GM12878 (cell line): ENCODE measurements at regions not wholly inside any gene's neighbourhood (a gene's known extent, or its start where the extent isn't known, plus 50 kb on each side); places are given as distances from the start of the nearest gene placed in this dataset.

Source experiments
- ATAC-seq: fragments of 200-7000 bp; cut with Tn5 transposase; 3 replicates; pipeline ENCODE4 v1.9.1; 2020; ENCODE audit warnings: mild to moderate bottlenecking, moderate library complexity
- BruUV-seq: library from RNA; stranded (reverse); fragments of 400-500 nt; replicated peaks from 2 replicates; lab custom pipeline; 2021; lab: Mats Ljungman, UMichigan
- CTCF ChIA-PET: fragments of 300-600 bp; sonication (Branson Sonifier 250); formaldehyde crosslinking; extraction: SDS; loops from one replicate; lab custom pipeline; 2021; ENCODE audit warnings: inconsistent platforms; lab: Yijun Ruan, JAX
- POLR2A ChIA-PET: fragments of 350-600 bp; formaldehyde crosslinking; extraction: SDS; loops from one replicate; lab custom pipeline; 2021; ENCODE audit warnings: inconsistent platforms; lab: Charles Lee
- RAD21 ChIA-PET: fragments of 300-600 bp; sonication (Branson Sonifier 250); formaldehyde crosslinking; loops from one replicate; lab custom pipeline; 2023; ENCODE audit warnings: antibody characterized with exemption; ENCODE audit not compliant: unreplicated experiment; lab: Charles Lee
- SMC1A ChIA-PET: fragments of 300-600 bp; sonication (Branson Sonifier 250); formaldehyde crosslinking; loops from one replicate; lab custom pipeline; 2023; ENCODE audit not compliant: unreplicated experiment, uncharacterized antibody; lab: Charles Lee
- DNase-seq: peaks from one replicate; pipeline ENCODE4 v3.0.0-alpha.2; 2011; ENCODE audit warnings: low read depth, low spot score
- FAIRE-seq: peaks from 3 replicates; lab custom pipeline; 2011; peaks lifted over from hg19 to GRCh38; lab: Jason Lieb, UNC
- H2AFZ ChIP-seq: 2 replicates; pipeline ENCODE4 v1.6.0; 2011; ENCODE audit warnings: low read depth, low read length, control low read depth; ENCODE audit not compliant: control insufficient read depth
- H3K27ac ChIP-seq: 2 replicates; pipeline ENCODE4 v1.5.1; 2011; ENCODE audit warnings: control low read depth; ENCODE audit not compliant: control insufficient read depth, insufficient read depth
- H3K27me3 ChIP-seq, 2 experiments: replicated peaks in 1 of 2; 2 replicates each; pipeline versions ENCODE4 v1.6.0 to v1.6.1; 2011; ENCODE audit warnings: low read length in 1 of 2; ENCODE audit not compliant: control insufficient read depth in 2 of 2, insufficient read depth in 2 of 2
- H3K36me3 ChIP-seq, 2 experiments: 2 replicates each; pipeline ENCODE4 v1.5.1; 2011; ENCODE audit warnings: low read length in 1 of 2; ENCODE audit not compliant: control insufficient read depth in 2 of 2, insufficient read depth in 2 of 2
- H3K4me1 ChIP-seq: 2 replicates; pipeline ENCODE4 v1.6.1; 2011; ENCODE audit warnings: mild to moderate bottlenecking, low read length, moderate library complexity, mixed read lengths; ENCODE audit not compliant: control insufficient read depth, insufficient read depth
- H3K4me2 ChIP-seq: 2 replicates; pipeline ENCODE4 v1.6.0; 2011; ENCODE audit warnings: control low read depth; ENCODE audit not compliant: control insufficient read depth, insufficient read depth
- H3K4me3 ChIP-seq: fragments of 200-600 bp; sonication (generic); 2 replicates; pipeline ENCODE4 v1.5.1; 2016
- H3K79me2 ChIP-seq: 2 replicates; pipeline ENCODE4 v1.6.0; 2011; ENCODE audit warnings: low read length; ENCODE audit not compliant: control insufficient read depth, insufficient read depth
- H3K9ac ChIP-seq: 2 replicates; pipeline ENCODE4 v1.8.0; 2011; ENCODE audit warnings: low read length, control low read depth, mixed read lengths; ENCODE audit not compliant: control insufficient read depth, insufficient read depth
- H3K9me3 ChIP-seq: replicated peaks from 3 replicates; pipeline ENCODE4 v1.5.1; 2011; ENCODE audit warnings: mild to moderate bottlenecking, low read length; ENCODE audit not compliant: control insufficient read depth, insufficient read depth
- H4K20me1 ChIP-seq: 2 replicates; pipeline ENCODE4 v1.6.0; 2011; ENCODE audit not compliant: control insufficient read depth, insufficient read depth
- BHLHE40 ChIP-seq, 2 experiments: fragments of 450-650 bp in 1 of 2; IDR thresholded peaks; 2 replicates each; pipeline ENCODE4 v1.6.1; 2011 to 2017; ENCODE audit warnings: low read depth in 2 of 2, borderline replicate concordance in 1 of 2, improper control_type of control experiment in 1 of 2, low read length in 1 of 2, mild to moderate bottlenecking in 1 of 2
- CHD4 ChIP-seq: fragments of 200-600 bp; sonication (generic); IDR thresholded peaks from 2 replicates; pipeline ENCODE4 v1.6.1; 2016; ENCODE audit warnings: mild to moderate bottlenecking
- EP300 ChIP-seq, 2 experiments: fragments of 150-350 bp in 1 of 2; IDR thresholded peaks; 2 replicates each; pipeline ENCODE4 v1.6.1; 2011 to 2012; ENCODE audit warnings: low read depth in 2 of 2, low read length in 2 of 2, borderline replicate concordance in 1 of 2, improper control_type of control experiment in 1 of 2, inconsistent platforms in 1 of 2; ENCODE audit not compliant: control insufficient read depth in 1 of 2
- ESRRA ChIP-seq: IDR thresholded peaks from 2 replicates; pipeline ENCODE4 v1.6.1; 2012; ENCODE audit warnings: mild to moderate bottlenecking, low read length, improper control_type of control experiment
- HCFC1 ChIP-seq: fragments of 150-350 bp; IDR thresholded peaks from 2 replicates; pipeline ENCODE4 v1.6.1; 2014; ENCODE audit warnings: low read length
- LARP7 ChIP-seq: fragments of 450-650 bp; IDR thresholded peaks from 2 replicates; pipeline ENCODE4 v1.6.1; 2017; ENCODE audit warnings: mild to moderate bottlenecking
- MLLT1 ChIP-seq: fragments of 450-650 bp; IDR thresholded peaks from 2 replicates; pipeline ENCODE4 v1.6.1; 2016; ENCODE audit warnings: mild to moderate bottlenecking
- NFIC ChIP-seq: IDR thresholded peaks from 2 replicates; pipeline ENCODE4 v1.6.1; 2012; ENCODE audit warnings: low read depth, mild to moderate bottlenecking, inconsistent platforms, low read length, moderate library complexity
- NFYA ChIP-seq: IDR thresholded peaks from 2 replicates; pipeline ENCODE4 v1.6.1; 2011; ENCODE audit warnings: low read depth, mild to moderate bottlenecking, low read length, improper control_type of control experiment, borderline replicate concordance
- RBBP5 ChIP-seq: fragments of 200-600 bp; sonication (generic); conservative IDR thresholded peaks from 2 replicates; pipeline ENCODE4 v1.6.1; 2016
- SMAD5 ChIP-seq: IDR thresholded peaks from 2 replicates; pipeline ENCODE4 v1.6.1; 2016; ENCODE audit warnings: antibody characterized with exemption, low read depth
- SUPT20H ChIP-seq: IDR thresholded peaks from 2 replicates; pipeline ENCODE4 v1.6.1; 2011; ENCODE audit warnings: low read depth, mild to moderate bottlenecking, low read length, moderate library complexity, borderline replicate concordance; ENCODE audit not compliant: control insufficient read depth
- TCF3 ChIP-seq: IDR thresholded peaks from 2 replicates; pipeline ENCODE4 v1.6.1; 2012; ENCODE audit warnings: low read depth, mild to moderate bottlenecking, low read length, borderline replicate concordance; ENCODE audit not compliant: insufficient read depth
- ZNF274 ChIP-seq: IDR thresholded peaks from one replicate; pipeline ENCODE4 v1.8.0; 2011; ENCODE audit not compliant: insufficient read length, insufficient read depth
- ZNF384 ChIP-seq: IDR thresholded peaks from 2 replicates; pipeline ENCODE4 v1.6.1; 2012; ENCODE audit warnings: low read depth, mild to moderate bottlenecking, low read length, improper control_type of control experiment, borderline replicate concordance
- ZZZ3 ChIP-seq: IDR thresholded peaks from 2 replicates; pipeline ENCODE4 v1.6.1; 2011; ENCODE audit warnings: low read depth; ENCODE audit not compliant: control insufficient read depth, insufficient read length
- WGBS: methylation state at CpG from one replicate; pipeline ENCODE4 v1.1.6; 2016; ENCODE audit warnings: low lambda C conversion rate; ENCODE audit not compliant: insufficient replicate concordance, insufficient coverage; ENCODE audit errors: missing lambda C conversion rate; 5-methylcytosine and 5-hydroxymethylcytosine counted together
- in situ Hi-C: fragments of 300-500 bp; cut with MboI; formaldehyde crosslinking; loops from 9 replicates; pipeline ENCODE4 v1.14.3; 2018; ENCODE audit warnings: mixed read lengths
- intact Hi-C: fragments of 100-400 bp; cut with micrococcal nuclease; formaldehyde crosslinking; loops from one replicate; pipeline ENCODE4 v1.14.2; 2022; ENCODE audit not compliant: unreplicated experiment
- TF ChIP-seq, protein P1 (sequence below): IDR thresholded peaks from 2 replicates; pipeline ENCODE4 v1.6.1; 2011; ENCODE audit warnings: low read depth, low read length, improper control_type of control experiment, borderline replicate concordance

DNA sequence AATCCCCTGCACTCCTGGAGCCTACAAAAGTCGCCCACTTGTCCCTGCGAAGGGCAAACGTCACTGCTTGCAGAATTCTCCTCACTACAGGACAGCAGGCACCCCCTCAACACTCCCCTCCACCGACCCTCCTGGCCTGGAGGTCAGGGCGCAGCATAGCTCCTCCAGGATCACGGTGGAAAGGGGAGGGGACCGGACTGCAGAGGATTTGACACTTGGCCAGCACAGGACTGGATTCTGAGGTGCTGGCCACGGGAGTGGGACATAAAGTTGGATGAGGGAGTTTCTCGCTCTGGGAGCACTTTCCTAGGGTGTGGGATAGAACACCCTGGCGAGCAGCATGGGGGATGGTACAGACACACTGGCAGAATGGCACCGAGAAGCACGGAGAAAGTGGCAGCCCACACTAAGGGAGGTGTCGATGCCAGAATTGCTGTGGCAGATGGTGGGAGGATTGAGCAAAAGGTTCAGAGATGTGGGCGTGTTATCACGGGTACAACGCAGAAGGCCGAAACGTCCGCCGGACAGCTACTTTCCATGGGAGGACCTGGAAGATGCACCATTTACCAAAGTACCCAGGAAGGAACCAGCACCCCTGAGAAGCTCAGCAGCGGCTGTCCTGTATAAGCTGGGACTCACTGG is 51.4 kb upstream of the DIO3 start:
- no peaks in the 10 kb centered on the region for H3K27me3 ChIP-seq
- no peaks in the 10 kb centered on the region for H3K36me3 ChIP-seq
- POLR2A ChIA-PET = no interaction called here
- no peaks in the 10 kb centered on the region for H3K4me1 ChIP-seq
- TF ChIP-seq NFIC = no peak
- TF ChIP-seq NFYA = no peak
- TF ChIP-seq RBBP5 = no peak
- TF ChIP-seq, protein P1, sequence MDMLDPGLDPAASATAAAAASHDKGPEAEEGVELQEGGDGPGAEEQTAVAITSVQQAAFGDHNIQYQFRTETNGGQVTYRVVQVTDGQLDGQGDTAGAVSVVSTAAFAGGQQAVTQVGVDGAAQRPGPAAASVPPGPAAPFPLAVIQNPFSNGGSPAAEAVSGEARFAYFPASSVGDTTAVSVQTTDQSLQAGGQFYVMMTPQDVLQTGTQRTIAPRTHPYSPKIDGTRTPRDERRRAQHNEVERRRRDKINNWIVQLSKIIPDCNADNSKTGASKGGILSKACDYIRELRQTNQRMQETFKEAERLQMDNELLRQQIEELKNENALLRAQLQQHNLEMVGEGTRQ = no peak
- TF ChIP-seq ESRRA = no peak
- TF ChIP-seq BHLHE40 (IDR thresholded peaks at IDR 0.05; ENCODE audit: borderline replicate concordance in 1 of 2, low read depth in 2 of 2, low read length in 1 of 2) = no peak
- TF ChIP-seq, all 136 proteins: peak for 0
- FAIRE-seq (no peak), DNase-seq (no peak), ATAC-seq (no peak)
- intact Hi-C loops (no loop called here), in situ Hi-C loops (no loop called here)
- 43% methylated on average over 21 of the region's 21 CpGs for WGBS
- no peak overlapping the region for H3K27ac ChIP-seq
- H3K79me2 ChIP-seq = no peaks in the 10 kb centered on the region
- no peak overlapping the region for H3K9ac ChIP-seq
- no TSS peak for BruUV-seq
- H3K4me3 ChIP-seq = no peak overlapping the region
- H3K9me3 ChIP-seq = no peaks in the 10 kb centered on the region
- no peak overlapping the region for H3K4me2 ChIP-seq
- H4K20me1 ChIP-seq = no peaks in the 10 kb centered on the region
- RAD21 ChIA-PET = no interaction called here
- SMC1A ChIA-PET = no interaction called here
- CTCF ChIA-PET = no interaction called here
- H2AFZ ChIP-seq = no peak overlapping the region

GRCh38 chr14:101511199-101511598 is 50.1 kb upstream of the DIO3 start:
- H3K79me2 ChIP-seq = no peaks in the 10 kb centered on the region
- H3K27me3 ChIP-seq = no peaks in the 10 kb centered on the region
- H2AFZ ChIP-seq = no peak overlapping the region
- no TSS peak for BruUV-seq
- H3K9me3 ChIP-seq = no peaks in the 10 kb centered on the region
- in situ Hi-C loops = no loop called here
- H4K20me1 ChIP-seq = no peaks in the 10 kb centered on the region
- intact Hi-C loops = no loop called here
- SMC1A ChIA-PET = no interaction called here
- RAD21 ChIA-PET = no interaction called here
- H3K4me3 ChIP-seq = no peak overlapping the region
- H3K4me1 ChIP-seq = no peaks in the 10 kb centered on the region
- no peak overlapping the region for H3K4me2 ChIP-seq
- CTCF ChIA-PET = no interaction called here
- DNase-seq = no peak
- no peak overlapping the region for H3K27ac ChIP-seq
- POLR2A ChIA-PET = no interaction called here
- no peaks in the 10 kb centered on the region for H3K36me3 ChIP-seq
- ATAC-seq = no peak
- no peak overlapping the region for H3K9ac ChIP-seq
- no peak for FAIRE-seq
- TF ChIP-seq SMAD5 (no peak), MLLT1 (no peak), ZNF274 (no peak), SUPT20H (no peak), CHD4 (no peak), ZNF384 (no peak), HCFC1 (no peak), ZZZ3 (no peak), LARP7 (no peak), TCF3 (no peak), EP300 (IDR thresholded peaks at IDR 0.05; ENCODE audit: borderline replicate concordance in 1 of 2, control insufficient read depth in 1 of 2, low read depth in 2 of 2, low read length in 2 of 2) (no peak)
